GM21360 (cell line): ENCODE measurements at regions not wholly inside any gene's neighbourhood (a gene's known extent, or its start where the extent isn't known, plus 50 kb on each side); places are given as distances from the start of the nearest gene placed in this dataset.
"Not testable (repeated sequence)": the region's sequence is repeated elsewhere in the genome, so short reads cannot be mapped to it uniquely, and the experiment has no call there.

Source experiments
- ATAC-seq: cut with Tn5 transposase; IDR thresholded peaks from one replicate; pipeline ENCODE4 v1.9.1; 2021; ENCODE audit warnings: mild to moderate bottlenecking, moderate library complexity; ENCODE audit not compliant: unreplicated experiment

- no peak for ATAC-seq
These were observed 700.1 kb upstream of the CHAC2 start for GRCh38 chr2:53067533-53067932.

GRCh38 chr2:53067056-53067455, 700.5 kb upstream of the CHAC2 start:
- ATAC-seq, result no peak

DNA sequence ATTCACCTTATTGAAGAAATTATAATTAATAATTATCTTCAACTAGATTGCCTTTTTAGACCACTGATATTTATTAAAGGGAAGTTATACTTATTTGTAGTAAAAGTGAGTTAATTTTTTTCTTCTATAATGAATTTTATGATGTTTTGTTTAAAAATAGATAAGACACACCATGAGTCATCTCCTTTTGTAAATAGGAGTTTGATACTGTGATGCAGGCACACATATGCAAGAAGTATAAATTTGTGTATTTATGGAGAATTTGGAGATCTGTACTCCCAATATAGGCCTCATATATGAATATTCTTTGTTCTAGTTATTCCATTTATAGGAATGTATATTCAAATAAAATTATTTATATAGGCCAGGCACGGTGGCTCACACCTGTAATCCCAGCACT, 703.5 kb upstream of the CHAC2 start:
- no peak for ATAC-seq

DNA sequence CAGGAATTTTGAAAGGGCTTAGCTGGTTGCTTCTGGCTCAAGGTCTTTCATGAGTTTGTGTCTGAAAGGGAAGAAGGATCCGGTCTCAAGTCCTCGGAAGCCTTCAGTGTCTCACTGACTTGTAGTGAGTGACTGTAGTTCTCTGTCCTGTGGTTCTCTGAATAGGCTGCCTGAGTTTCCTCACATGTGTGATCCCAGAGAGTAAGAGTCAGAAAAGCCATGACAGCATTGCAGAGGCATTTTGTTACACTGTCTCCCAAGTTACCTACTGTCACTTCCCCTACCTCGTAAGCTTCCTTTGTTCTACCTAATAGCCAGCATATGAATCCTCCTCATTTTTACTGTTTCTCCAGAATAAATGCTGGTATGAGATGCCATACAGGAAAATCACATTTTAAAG, 709.1 kb upstream of the CHAC2 start:
- ATAC-seq, result no peak

GRCh38 chr2:53053937-53054336, 713.7 kb upstream of the CHAC2 start:
- ATAC-seq, result no peak

DNA sequence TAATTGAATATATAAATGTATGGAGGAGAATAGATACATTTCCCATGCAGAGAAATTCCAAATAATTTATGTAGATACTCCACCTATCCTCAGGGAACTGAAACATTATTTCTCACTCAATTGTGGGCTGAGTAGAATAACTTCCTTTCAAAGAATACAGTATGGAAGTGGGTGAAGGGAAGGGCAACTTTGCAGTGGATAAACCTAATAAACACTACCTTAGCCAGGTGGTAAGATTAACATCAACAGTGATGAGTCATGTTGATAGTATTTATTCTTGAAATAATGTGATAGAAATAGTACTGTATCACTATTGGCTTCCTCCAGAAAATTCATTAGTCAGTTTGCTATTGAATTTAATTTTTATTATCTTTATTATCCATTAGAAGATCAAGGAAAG, 716.4 kb upstream of the CHAC2 start:
- no peak for ATAC-seq

DNA sequence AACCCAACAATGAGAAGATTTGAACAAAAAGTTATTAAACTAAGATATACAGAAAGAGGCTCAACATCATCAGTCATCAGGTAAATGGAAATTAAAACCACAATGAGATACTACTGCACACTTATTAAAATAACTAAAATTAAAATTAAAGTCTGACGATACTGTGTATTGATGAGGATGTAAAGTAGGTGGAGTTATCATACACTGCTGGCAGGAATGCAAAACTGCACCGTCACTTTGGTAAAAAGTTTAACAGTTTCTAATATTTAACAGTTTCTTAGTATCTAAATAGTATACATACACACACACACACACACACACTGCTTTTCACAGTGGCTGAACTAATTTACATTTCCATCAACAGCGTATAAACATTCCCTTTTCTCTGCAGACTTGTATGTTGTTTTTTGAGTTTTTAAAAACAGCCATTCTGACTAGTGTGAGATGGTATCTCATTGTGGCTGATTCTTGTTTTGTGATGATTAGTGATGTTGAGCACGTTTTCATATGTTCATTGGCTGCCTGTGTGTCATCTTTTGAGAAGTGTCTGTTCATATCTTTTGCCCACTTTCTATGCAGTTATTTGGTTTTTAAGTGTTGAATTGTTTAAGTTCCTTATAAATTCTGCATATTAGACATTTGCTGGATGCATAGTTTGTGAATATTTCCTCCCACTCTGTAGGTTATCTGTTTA, 726.9 kb upstream of the CHAC2 start:
- no peak for ATAC-seq

DNA sequence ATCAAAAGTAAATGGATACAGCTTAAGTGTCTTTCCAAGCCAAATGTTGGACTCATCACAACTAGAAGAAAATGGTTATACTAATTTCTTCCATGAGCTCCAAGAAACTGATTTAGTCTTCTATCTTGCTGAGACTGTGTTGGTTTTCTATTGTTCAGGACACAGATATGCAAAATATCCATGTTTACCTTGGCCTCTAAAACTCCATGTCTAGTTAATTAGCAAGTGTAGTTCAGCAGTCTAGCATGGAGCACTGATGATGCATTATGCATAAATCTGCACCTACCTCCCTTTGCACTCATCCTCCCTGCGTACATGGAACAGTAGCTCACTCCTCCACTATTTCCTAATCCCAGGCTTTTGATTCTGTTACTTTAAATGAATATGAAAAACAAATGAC, 731.4 kb upstream of the CHAC2 start:
- no peak for ATAC-seq

GRCh38 chr2:53035153-53035552, 732.5 kb upstream of the CHAC2 start:
- no peak for ATAC-seq

- ATAC-seq, result no peak
These were observed 734.2 kb upstream of the CHAC2 start for GRCh38 chr2:53033411-53033810.

DNA sequence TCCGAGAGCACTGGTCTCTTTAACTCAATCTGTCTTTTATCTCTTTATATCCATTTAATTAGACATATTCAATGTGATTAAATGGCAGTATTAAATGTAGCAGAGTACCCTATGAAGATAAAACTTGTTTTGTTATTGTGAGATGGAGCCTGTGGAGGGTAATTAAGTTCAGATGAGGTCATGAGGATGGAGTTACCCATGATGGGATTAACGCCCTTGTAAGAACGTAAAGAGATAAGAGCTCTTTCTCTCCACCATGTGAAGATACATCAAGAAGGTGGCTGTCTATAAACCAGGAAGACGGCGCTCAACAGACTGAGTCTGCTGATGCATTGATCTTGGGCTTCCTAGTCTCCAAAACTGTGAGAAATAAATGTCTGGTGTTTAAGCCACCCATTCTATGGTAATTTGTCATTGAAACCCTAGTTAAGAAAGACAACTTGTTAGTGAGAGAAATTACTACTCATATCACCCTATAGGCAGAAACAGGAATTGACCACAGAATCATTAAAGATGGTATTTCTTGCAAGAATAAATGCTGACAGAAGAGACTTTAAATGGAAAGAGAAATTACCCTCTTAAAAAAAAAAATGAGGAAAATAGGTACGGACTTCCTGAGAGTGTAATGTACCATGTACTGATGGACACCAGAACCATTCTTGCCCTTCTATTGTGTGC, 738.7 kb upstream of the CHAC2 start:
- ATAC-seq, result no peak

GRCh38 chr2:53028225-53028624, 739.4 kb upstream of the CHAC2 start:
- no peak for ATAC-seq

DNA sequence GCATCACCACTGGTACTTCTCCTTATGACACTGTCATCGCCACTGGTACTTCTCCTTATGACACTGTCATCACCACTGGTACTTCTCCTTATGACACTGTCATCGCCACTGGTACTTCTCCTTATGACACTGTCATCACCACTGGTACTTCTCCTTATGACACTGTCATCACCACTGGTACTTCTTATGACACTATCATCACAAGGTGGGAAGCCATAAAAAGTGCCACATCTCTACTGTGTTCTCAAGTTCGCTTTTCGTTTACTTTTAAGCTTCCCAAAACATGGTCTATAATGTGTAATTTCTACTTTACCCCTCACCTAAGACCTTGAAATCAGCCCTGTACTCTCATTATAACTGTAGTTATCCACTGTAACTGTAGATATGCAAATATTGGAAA, 745.4 kb upstream of the CHAC2 start:
- ATAC-seq, result not testable (repeated sequence)

- no peak for ATAC-seq
These were observed 745.8 kb upstream of the CHAC2 start for GRCh38 chr2:53021828-53022227.

DNA sequence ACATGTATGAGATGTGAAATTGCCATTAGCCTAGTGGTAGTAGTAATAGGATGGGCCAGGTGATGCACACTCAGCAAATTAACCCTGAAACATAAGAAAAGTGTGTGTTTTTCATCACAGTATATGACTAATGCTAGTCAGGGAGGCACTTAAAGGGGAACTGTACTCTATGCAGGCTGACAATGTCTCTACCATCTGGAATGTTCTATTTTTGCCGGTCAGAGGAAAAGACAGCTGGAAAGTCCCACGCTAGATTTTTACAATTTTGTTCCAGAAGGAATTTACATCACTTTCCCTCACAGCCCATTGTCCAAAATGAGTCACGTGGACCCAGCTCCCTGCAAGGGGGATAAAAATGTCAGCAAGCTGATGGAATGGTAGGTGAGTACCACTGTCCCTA, 746.3 kb upstream of the CHAC2 start:
- no peak for ATAC-seq

- no peak for ATAC-seq
These were observed 748.7 kb upstream of the CHAC2 start for GRCh38 chr2:53018825-53019425.

GRCh38 chr2:53006980-53007379, 760.6 kb upstream of the CHAC2 start:
- ATAC-seq, result no peak

DNA sequence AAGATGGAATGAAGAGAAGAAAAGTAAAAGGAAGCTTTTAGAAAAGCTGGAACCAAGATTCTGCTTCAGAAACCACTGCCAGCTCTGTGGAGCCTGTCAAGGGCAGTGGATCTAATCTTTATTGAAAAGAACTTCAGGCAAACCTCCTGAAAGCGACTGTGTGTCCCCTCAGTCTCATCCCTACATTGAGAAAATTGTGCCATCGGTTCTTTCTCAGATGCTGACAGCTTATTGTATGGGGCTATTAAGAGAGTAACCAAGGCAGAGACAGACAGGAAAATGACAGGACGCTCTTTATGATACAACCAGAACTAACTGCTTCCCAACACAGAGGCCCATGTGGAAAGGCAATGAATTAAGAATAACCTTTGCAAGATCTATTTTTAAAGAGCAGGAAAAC, 763.2 kb upstream of the CHAC2 start:
- ATAC-seq, result no peak

DNA sequence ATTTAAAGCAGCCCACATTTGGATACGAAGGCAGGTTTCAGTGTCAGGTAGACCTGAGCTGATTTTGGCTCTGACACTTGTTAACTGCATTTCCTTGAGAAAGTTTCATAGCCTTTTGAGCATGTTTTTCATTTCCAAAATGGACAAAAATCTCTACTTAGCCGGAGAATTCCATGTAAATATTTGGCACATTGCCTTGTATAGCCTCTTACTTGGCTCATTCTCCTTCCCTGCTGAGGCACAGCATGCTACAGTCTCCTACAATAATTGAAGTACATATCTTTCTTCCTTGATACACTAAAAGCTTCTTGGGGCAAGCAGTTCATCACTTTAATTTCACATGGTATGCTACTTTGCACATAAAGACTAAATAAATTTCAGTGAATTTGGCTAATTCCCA, 772.2 kb upstream of the CHAC2 start:
- no peak for ATAC-seq

GRCh38 chr2:52976143-52976949, 791.3 kb upstream of the CHAC2 start:
- ATAC-seq, result no peak

DNA sequence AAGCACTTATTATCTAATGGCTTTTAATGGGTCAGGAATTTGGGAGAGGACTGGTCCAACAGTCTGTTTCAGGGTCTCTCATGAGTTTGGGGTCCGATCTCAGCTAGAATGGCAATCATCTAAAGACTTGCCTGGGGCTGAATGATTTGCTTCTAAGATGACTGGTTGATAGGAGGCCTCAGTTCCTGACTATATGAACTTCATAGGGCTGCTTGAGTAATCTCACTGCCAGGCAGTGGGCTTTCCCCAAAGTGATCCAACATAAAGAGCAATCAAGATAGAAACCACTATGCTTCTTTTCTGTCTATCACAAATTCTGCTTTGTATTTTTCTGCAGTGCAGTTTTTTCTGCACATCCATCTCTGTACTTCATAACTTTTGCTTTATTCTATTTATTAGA, 793.5 kb upstream of the CHAC2 start:
- no peak for ATAC-seq

- ATAC-seq, result no peak
These were observed 797.0 kb upstream of the CHAC2 start for GRCh38 chr2:52970642-52971041.
